GM21423 (cell line): ENCODE measurements at regions not wholly inside any gene's neighbourhood (a gene's known extent, or its start where the extent isn't known, plus 50 kb on each side); places are given as distances from the start of the nearest gene placed in this dataset.
"Not testable (repeated sequence)": the region's sequence is repeated elsewhere in the genome, so short reads cannot be mapped to it uniquely, and the experiment has no call there.

Experiments
- ATAC-seq: cut with Tn5 transposase; IDR thresholded peaks from one replicate; pipeline ENCODE4 v1.9.1; 2021; ENCODE audit warnings: mild to moderate bottlenecking, moderate library complexity; ENCODE audit not compliant: unreplicated experiment

- no peak for ATAC-seq
These were observed 53.4 kb downstream of the RGS2 start for GRCh38 chr1:192862271-192862670.

DNA sequence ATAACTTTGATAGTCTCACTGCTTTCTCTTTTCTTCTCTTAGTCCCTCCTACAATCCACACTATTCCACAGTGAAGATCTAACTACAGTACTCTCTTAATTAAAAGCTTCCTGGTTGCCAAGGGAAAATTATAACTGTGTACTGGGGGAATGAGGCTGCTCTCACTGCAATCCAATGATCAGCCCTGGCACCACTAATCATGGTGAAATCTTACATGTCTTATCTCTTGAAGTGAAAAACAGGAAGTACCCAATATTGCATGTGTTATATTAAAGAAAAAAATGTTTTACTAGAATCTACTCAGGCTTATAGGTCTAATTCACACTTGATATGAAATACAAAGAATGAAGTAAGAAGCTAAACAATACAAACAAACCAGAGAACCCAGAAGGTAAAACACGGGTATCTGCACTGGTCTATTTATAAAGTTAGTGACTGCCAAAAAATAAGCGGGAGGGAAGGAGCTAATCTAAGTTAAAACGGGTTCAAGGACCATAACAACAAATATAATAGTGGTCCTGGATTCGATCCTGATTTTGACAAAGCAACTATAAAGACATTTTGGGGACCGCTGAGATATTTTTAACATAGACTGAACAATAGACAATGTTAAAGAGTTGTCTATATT, 57.5 kb downstream of the RGS2 start:
- no peak for ATAC-seq

DNA sequence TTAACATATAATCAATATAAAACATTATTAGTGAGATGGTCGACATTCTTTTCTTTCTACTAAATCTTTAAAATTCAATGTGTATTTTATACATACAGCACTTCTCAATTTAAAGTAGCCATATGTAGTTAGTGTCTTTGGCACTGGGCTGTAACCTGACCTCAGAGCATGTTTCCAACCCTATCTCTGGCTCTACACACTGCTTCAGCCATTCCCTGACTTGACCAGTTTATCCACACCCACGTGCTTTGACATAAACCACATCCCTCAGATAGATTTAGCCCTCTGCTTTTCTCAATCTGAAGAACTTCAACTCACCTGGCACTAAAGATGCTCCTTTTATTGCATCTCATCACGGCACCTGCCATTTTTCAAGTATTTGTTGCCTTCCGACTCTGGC, 58.3 kb downstream of the RGS2 start:
- no peak for ATAC-seq

GRCh38 chr1:192869308-192869940, 60.6 kb downstream of the RGS2 start:
- no peak for ATAC-seq

DNA sequence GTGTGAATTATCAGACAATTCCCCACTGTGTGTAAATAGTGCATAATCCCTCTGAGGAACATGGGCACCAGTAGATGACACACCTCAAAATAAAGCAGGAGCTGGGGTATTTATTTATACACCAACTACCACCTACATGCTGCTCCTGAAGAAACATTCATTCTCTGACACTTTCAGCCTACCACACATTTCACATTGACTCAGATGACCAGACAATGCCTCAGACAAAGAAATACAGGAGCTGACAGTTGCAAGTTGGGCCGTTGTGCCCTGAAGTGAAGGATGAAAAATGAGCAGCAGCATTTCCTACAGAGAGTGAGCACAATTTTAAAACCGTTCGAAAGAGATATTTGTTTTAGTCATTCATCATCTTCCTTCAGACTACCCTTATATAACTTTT, 63.2 kb downstream of the RGS2 start:
- ATAC-seq, result no peak

DNA sequence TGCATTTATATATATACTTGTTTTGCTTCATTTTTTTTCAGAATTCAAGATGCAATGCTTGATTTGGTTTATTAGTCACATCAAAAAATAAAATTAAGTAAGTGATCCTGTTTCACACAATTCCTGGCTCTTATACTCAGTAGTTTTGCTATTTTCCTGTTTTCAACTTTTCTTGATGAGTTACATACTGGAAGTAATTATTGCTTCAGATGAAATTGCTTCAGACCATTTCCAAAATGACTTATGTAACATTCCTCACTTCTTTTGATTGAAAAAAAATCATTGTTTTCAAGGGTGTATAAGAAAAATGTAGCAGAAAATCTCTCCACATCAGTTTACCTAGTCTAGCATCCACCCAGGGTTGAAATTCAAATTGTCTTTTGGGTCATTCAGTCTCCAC, 65.0 kb downstream of the RGS2 start:
- ATAC-seq, result no peak

DNA sequence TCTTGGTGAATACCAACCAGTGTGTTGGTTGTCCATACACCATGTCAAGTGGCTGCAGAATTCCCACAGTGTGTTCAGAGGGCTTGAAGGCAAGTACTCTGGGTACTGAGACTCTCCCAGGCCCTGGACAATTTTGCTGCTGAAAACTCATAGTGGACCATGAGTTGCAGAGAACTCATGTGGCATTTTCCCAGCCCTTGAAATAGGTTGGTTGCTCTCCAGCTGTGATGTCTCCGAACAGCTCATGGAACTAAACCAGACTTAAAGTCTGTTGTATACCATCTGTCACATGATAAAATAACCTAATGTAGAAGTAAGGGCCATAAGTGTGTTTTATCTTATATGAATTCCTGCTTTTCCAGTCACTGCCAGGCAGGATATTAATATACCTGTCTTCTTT, 67.8 kb downstream of the RGS2 start:
- ATAC-seq, result no peak

- ATAC-seq, result peak; percentile 67
These were observed 68.5 kb downstream of the RGS2 start for GRCh38 chr1:192877283-192877886.

- ATAC-seq, result no peak
These were observed 69.4 kb downstream of the RGS2 start for GRCh38 chr1:192878249-192878648.

DNA sequence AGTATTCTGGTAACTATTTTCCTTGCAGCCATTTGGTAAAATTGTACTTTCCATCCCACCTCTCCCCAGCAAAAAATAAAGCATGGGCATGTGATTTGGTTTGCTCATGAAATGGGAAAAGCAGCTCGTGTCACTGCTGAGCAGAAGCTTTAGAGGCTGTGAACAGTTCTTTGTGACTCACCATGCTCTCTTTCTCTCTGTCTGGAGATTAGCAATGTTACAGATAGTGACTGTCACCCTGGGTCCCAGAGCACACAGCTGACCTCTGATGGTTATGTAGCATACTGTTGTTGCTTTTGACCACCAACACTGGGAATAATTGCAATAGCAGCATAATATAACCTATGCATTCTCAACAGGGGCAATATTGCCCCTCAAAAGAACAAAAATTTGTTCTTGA, 70.6 kb downstream of the RGS2 start:
- ATAC-seq, result no peak

GRCh38 chr1:192880231-192880630, 71.4 kb downstream of the RGS2 start:
- no peak for ATAC-seq

DNA sequence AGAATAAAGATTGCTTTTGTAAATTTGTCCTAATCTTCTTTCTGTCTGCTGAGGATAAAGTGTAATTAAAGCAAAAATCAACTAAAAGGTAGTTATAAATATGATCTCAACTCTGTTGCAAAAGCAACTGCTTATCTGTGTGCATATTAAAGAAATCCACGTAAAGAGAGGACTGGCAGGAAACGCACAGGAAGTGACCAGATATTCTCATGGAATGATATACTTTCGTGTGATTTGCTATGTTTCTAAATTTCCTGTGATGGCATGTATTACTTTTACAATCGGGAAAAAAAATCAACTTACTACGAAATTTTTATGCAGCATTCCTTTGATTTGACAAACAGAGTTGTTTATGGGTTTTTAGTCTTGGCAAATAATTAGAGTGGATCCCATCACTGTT, 75.4 kb downstream of the RGS2 start:
- ATAC-seq, result no peak

DNA sequence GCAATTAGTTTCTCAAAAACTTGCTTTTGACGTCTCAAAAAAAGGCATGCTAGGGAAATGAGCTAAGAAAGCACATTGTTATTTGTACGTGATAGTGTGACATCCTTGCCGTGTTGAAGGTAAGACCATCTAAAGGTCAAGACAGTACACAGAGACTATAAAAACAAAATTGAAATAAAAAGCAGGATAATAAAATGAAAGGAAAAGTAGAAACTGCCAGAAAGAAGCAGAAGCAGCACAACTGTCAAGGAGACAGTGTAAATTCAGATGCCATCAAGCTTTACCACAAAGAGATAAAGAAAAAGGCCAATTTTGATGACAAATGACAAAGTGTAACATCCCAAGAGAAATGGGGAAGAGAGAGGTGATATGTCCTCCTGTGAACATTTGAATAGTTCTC, 76.5 kb downstream of the RGS2 start:
- not testable (repeated sequence) for ATAC-seq

- ATAC-seq, result no peak
These were observed 78.6 kb downstream of the RGS2 start for GRCh38 chr1:192887426-192887825.

- ATAC-seq, result no peak
These were observed 79.7 kb downstream of the RGS2 start for GRCh38 chr1:192888574-192888973.

GRCh38 chr1:192889082-192889481, 80.2 kb downstream of the RGS2 start:
- no peak for ATAC-seq

GRCh38 chr1:192890134-192890533, 81.3 kb downstream of the RGS2 start:
- ATAC-seq, result no peak

- no peak for ATAC-seq
These were observed 84.1 kb downstream of the RGS2 start for GRCh38 chr1:192892934-192893333.

- not testable (repeated sequence) for ATAC-seq
These were observed 86.6 kb downstream of the RGS2 start for GRCh38 chr1:192895487-192895886.

DNA sequence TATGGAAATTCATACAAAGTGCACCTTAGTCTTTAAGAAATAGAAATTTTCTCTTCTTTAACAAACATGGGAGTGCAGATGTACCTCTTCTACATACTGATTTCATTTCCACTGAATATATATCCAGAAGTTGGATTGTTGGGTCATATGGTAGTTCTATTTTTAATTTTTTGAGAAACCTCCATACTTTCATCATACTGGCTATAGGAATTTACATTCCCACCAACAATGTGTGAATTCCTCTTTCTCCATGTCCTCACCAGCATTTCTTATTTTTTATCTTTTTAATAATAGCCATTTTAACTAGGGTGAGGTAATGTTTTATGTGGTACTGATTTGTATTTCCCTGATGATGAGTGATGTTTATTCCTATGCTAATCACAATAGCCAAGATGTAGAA, 87.5 kb downstream of the RGS2 start:
- no peak for ATAC-seq

DNA sequence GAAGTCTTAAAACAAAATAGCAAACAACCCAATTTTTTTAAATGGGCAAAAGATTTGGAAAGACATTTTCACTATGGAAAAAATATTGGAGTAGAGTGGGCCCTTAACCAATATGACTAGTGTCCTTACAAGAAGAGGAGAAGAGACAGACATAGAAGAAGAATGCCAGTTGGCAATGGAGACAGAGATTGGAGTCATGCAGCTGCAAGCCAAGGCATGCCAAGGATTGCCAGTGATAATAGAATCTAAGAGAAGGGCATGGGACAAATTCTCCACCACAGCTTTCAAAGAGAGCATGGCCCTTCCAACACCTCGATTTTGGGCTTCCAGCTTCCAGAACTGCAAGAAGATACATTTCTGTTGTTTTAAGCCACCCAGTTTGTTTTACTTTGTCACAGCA, 92.7 kb downstream of the RGS2 start:
- ATAC-seq, result no peak

GRCh38 chr1:192903142-192903541, 94.3 kb downstream of the RGS2 start:
- ATAC-seq, result no peak
